M059J (cell line): ENCODE measurements at regions not wholly inside any gene's neighbourhood (a gene's known extent, or its start where the extent isn't known, plus 50 kb on each side); places are given as distances from the start of the nearest gene placed in this dataset.

Experiments used
- DNase-seq: peaks from one replicate; pipeline ENCODE4 v3.0.0-alpha.2; 2012; ENCODE audit warnings: low read depth

GRCh38 chr2:129764376-129765325, 214.8 kb upstream of the RAB6C start:
- no peak for DNase-seq

DNA sequence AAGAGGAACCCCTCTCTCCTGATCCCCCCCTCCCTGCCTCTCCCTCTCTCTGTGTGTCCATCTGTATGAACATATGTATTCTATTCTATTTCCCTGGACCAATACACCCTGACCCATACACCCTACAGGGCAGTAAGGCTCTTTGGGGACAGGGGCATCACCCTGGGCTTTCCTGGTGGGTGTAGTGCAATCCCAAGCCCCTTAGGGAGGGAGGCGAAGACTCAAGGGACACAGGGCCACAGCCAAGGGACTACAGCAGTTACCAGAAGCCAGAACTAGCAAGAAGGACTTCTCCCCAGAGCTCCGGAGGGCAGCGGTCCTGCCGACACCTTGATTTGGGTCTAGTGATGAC, 214.2 kb upstream of the RAB6C start:
- DNase-seq: no peak

DNA sequence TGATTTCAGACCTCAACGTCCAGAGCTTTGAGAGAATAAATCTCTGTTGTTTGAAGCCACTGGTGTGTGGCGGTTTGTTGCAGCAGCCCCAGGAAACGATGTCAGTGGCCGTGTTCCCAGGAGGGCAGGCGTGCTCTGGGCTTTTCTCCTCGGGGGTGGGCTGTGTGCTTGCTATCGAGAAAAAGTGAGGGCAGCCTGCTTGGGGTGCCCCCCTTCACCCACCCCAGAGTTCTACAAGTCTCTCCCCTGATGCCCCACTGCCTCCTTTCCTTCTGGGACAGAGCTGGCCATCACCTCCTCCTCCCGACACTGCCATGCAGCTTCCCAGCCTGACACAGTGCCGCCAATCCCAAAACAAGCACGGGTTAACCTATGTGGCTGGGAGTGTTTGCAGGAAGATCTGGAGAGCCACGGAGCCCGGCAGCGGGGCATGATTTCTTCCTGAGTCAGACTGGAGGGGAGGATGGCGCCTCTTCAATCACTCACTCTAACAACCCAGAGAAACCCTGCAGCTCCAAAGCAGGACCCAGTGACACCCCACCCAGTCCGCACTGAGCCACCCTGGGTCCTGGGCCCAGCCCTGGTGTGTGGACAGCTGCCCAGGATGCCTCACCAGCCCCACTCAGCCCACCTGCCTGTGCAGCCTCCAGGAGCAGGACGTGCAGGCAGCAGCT, 213.7 kb upstream of the RAB6C start:
- no peak for DNase-seq

GRCh38 chr2:129766374-129766993, 213.0 kb upstream of the RAB6C start:
- no peak for DNase-seq

DNA sequence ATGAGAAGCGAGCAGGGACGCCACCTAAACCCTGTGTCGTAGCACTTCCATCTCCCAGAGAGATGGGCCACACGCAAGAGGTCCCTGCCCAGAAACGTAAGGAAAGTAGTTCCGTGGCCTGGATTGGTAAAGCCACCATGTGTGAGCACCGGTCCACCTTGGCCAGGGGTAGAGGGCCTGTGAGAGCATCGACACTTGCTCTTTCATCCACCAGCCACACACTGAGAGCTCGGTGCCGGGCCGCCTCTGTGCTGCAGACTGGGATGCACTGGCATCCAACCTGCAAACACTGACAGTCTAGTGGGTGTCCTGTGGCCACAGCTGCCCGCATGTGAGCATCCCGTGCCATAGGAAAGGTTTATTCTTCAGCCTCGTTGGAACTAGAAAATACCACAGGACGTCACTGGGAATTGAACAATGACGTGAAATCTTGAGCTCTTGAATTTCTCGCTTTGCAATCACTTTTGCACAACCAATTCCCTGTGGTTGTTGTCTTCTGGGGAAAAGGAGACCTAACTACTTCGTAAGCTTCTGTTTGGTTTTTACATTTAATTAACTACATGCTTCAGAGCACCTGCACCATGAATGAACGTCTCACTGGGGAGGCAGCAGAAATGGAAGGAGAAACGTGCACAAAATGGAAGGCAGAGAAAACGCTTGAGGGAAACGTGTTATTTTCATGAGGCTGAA, 212.0 kb upstream of the RAB6C start:
- no peak for DNase-seq

GRCh38 chr2:129768036-129768386, 211.5 kb upstream of the RAB6C start:
- DNase-seq: no peak

GRCh38 chr2:129768485-129769184, 210.8 kb upstream of the RAB6C start:
- DNase-seq: no peak

DNA sequence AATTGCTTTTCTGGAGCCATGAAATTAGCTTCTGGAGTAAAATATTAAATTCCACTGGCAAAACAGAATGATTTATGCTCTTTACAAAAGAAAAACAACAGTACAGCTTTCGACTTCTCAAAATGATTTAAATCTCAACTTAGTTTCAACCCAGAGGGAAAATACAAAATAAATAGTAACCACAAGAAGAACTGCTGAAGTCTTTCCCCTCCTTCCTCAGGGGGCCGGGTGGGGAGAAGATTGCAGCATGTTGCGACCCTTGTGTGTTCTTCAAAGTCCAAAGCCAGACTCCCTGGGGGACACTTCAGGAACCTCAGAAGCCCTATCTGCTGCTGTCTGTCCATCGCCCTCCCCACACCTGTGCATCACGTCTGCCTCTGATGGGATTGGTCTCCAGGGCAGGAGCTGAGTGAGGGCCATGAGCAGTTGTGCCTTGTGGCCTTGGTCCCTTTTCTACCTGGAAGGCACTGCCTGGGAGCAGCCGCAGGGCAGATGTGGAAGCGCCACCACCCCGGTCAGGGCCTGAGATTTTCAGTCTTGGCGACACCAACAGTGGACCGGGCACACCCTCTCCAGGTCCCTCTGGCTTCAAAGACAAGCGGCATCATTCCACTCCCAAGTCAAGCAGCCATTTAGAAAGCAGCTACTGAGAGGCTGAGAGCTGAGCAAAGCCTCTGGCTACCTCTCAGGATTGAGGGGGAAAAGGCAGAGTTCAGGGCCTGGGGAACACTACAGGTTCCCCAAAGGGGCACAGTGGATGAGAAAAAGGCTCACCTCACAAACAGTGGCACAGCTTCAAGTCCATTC, 210.1 kb upstream of the RAB6C start:
- no peak for DNase-seq

GRCh38 chr2:129771418-129772189, 207.9 kb upstream of the RAB6C start:
- no peak for DNase-seq

DNA sequence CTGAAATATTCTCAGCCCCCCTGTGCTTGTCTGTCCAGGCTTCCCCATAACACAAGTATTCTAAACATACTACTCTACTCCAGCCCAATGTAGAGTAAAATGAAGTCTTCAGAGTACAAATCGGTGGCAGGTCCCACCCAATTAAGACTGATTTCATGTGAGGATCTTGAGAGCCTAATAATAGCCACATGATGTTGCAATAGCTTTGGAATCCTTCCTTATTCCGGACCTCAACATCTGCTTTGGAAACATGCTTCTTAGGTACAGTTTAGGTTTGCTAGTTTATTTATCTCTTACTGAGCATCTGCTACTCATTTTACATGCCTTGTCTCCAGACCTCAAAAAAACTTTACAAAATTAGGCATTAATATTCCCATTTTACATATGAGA, 207.3 kb upstream of the RAB6C start:
- no peak for DNase-seq

DNA sequence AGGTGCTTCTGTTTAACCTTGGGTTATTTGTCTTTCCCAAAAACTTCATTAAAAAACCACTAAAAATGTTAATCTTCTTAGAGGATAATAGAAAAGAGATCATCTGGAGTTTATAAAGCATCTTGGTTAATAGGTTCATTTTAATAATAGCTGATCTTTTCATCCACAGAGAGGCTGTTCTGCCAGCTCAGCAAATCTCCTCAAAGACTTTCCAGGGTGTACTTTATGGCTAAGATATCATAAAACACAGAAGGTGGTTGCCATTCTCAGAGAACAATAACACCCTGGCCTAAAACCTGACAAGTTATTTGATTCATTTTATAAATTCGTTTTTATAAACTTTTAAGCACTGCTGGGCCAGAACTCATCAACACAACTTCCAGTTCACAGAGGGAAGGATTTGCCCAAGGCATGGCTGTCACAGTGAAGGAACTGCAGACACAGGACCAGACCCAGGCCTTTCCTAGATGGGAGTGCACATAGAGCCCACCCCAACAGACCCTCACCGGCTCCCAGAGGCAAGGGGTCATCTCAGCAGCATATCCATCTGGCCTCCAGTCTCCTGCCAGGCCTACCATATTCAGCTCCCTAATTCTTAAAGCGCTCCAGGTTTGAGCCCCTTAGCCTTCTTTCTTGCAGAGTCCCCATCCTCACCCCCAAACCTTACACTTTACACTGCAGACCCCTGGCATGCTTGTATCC, 203.4 kb upstream of the RAB6C start:
- DNase-seq: no peak

- no peak for DNase-seq
These were observed 202.3 kb upstream of the RAB6C start for GRCh38 chr2:129777146-129777545.

DNA sequence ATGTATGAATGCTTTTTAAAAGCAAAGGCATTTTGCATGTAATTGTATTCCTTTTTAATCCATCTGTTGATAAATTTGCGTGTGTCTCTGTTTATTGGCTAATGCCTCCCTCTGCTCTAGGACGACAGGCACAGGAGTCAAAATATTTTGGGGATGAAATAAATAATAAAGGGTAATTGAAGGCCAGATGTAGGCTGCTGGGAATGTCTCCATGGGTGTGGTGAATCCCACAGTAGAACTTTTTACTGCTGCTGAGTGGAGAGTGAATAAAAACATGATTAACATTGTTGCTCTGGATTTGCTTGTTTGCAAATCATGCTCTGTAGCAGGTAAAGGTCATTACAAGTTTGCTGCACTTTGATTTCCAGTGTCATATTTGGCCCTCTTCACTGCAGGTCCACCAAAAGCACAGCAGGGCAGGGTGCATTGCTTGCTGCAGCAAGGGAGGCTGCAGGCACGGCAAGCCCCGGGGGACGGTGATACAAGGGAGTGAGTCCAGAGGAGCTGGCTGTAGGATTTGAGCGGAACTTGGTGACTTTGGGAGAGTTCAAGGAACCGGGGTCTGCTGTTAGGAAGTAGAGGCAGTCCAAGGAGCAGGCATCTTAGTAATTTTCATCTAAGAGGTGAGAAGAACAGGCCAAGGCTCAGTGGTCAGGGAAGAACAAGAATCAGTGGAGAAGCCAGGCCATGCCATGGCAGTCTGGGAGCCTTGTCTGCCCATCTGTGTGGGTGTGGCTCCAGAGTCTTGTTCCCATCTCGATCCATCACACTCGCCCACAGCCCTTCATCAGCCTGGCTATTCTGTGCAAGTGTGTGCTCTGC, 201.5 kb upstream of the RAB6C start:
- DNase-seq: no peak

- no peak for DNase-seq
These were observed 200.9 kb upstream of the RAB6C start for GRCh38 chr2:129778584-129778877.

GRCh38 chr2:129779783-129780182, 199.7 kb upstream of the RAB6C start:
- no peak for DNase-seq

- DNase-seq: no peak
These were observed 198.9 kb upstream of the RAB6C start for GRCh38 chr2:129780316-129781270.
